Ovary (tissue), 3 donors: ENCODE measurements at regions not wholly inside any gene's neighbourhood (a gene's known extent, or its start where the extent isn't known, plus 50 kb on each side); places are given as distances from the start of the nearest gene placed in this dataset.

ENCODE experiments used
- EP300 ChIP-seq: sonication (generic); formaldehyde crosslinking; IDR thresholded peaks from one replicate; pipeline ENCODE4 v1.6.1; 2017; ENCODE audit warnings: antibody characterized with exemption
- POLR2A ChIP-seq: fragments of 450-650 bp; IDR thresholded peaks from one replicate; pipeline ENCODE4 v1.6.1; 2017; ENCODE audit warnings: antibody characterized with exemption, mild to moderate bottlenecking, moderate library complexity
- TF ChIP-seq, protein P1 (sequence below), 3 donors: fragments of 450-650 bp in 2 of 3; fragments of 200-600 bp in 1 of 3; IDR thresholded peaks; one replicate each; pipeline versions ENCODE4 v1.5.1 to v1.8.0; 2016 to 2022; ENCODE audit warnings: antibody characterized with exemption in 3 of 3, mild to moderate bottlenecking in 1 of 3
- donor health status: DM: no; HTN: no; CAD: no.

DNA sequence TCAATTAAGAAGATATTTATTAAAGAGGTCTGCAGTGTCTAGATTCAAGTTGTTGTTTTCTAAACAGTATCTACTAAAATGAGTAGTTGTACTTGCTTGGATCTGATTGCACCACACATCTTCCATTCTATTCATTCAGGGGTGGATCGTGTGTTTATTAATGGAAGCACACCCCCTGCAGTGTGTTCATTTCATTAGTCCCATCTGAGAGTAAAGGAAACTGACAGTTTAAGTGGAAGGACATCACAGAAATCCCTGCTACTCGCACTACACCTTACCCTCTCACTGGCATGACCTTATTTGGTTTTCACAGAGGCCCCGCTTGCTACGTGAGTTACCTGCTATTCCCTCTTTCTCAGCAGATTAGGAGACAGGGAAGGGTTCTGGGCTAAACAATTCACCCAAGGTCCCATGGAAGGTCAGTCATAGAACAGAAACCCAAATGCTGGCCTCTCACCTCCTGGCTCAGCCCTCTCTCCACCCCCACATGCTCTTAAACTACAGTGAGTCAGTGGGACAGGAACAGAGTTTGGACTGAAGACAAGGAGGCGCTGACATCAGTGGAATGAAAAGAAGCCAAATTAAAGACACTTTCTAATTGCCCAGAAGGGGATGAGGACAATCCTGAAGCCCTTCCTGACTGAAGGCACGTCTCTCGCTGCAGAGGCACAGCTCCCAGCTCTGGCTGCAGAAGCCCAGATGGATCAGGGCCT is 369.2 kb upstream of the NRP1 start:
- TF ChIP-seq, protein P1, sequence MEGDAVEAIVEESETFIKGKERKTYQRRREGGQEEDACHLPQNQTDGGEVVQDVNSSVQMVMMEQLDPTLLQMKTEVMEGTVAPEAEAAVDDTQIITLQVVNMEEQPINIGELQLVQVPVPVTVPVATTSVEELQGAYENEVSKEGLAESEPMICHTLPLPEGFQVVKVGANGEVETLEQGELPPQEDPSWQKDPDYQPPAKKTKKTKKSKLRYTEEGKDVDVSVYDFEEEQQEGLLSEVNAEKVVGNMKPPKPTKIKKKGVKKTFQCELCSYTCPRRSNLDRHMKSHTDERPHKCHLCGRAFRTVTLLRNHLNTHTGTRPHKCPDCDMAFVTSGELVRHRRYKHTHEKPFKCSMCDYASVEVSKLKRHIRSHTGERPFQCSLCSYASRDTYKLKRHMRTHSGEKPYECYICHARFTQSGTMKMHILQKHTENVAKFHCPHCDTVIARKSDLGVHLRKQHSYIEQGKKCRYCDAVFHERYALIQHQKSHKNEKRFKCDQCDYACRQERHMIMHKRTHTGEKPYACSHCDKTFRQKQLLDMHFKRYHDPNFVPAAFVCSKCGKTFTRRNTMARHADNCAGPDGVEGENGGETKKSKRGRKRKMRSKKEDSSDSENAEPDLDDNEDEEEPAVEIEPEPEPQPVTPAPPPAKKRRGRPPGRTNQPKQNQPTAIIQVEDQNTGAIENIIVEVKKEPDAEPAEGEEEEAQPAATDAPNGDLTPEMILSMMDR (IDR thresholded peaks at IDR 0.05) = no peak
- TF ChIP-seq EP300 (no peak), POLR2A (no peak)
